SK-N-SH treated with all-trans-retinoic acid at 6 μM for 48 hours (cell line): ENCODE measurements at regions not wholly inside any gene's neighbourhood (a gene's known extent, or its start where the extent isn't known, plus 50 kb on each side); places are given as distances from the start of the nearest gene placed in this dataset.

Source experiments
- ATAC-seq: fragments of 200-7000 bp; cut with Tn5 transposase; 3 replicates; pipeline ENCODE4 v1.9.1; 2020; ENCODE audit warnings: mild to moderate bottlenecking, moderate library complexity
- ARNTL ChIP-seq: fragments of 450-650 bp; formaldehyde crosslinking; IDR thresholded peaks from 2 replicates; pipeline ENCODE4 v1.5.0; 2020; ENCODE audit warnings: low read depth, mild to moderate bottlenecking, moderate library complexity, borderline replicate concordance
- BACH2 ChIP-seq: fragments of 250-450 bp; sonication (Bioruptor Pico); IDR thresholded peaks from 2 replicates; pipeline ENCODE4 v1.9.0; 2021; ENCODE audit warnings: mild to moderate bottlenecking, borderline replicate concordance
- CREB5 ChIP-seq: fragments of 250-450 bp; sonication (Bioruptor Pico); IDR thresholded peaks from 2 replicates; pipeline ENCODE4 v1.5.1; 2020; ENCODE audit warnings: low read depth, mild to moderate bottlenecking, moderate library complexity
- CSDC2 ChIP-seq: fragments of 250-450 bp; sonication (Bioruptor Pico); IDR thresholded peaks from 2 replicates; pipeline ENCODE4 v1.5.0; 2020; ENCODE audit warnings: mild to moderate bottlenecking, moderate library complexity
- CSRNP3 ChIP-seq: fragments of 250-450 bp; sonication (Bioruptor Pico); IDR thresholded peaks from 2 replicates; pipeline ENCODE4 v1.5.1; 2021; ENCODE audit warnings: mild to moderate bottlenecking, moderate library complexity
- ESRRG ChIP-seq: fragments of 250-450 bp; sonication (Bioruptor Pico); IDR thresholded peaks from 2 replicates; pipeline ENCODE4 v1.6.1; 2021; ENCODE audit warnings: mild to moderate bottlenecking
- GLIS3 ChIP-seq: fragments of 250-450 bp; sonication (Bioruptor Pico); IDR thresholded peaks from 2 replicates; pipeline ENCODE4 v1.5.0; 2020; ENCODE audit warnings: mild to moderate bottlenecking, moderate library complexity
- ISL1 ChIP-seq: fragments of 250-450 bp; sonication (Bioruptor Pico); IDR thresholded peaks from 2 replicates; pipeline ENCODE4 v2.1.2; 2022; ENCODE audit warnings: mild to moderate bottlenecking, moderate library complexity
- OSR1 ChIP-seq: fragments of 250-450 bp; sonication (Bioruptor Pico); IDR thresholded peaks from 2 replicates; pipeline ENCODE4 v1.8.0; 2022; ENCODE audit warnings: moderate library complexity, mild to moderate bottlenecking, inconsistent platforms
- PATZ1 ChIP-seq: fragments of 250-450 bp; sonication (Bioruptor Pico); IDR thresholded peaks from 2 replicates; pipeline ENCODE4 v1.8.0; 2020; ENCODE audit warnings: mild to moderate bottlenecking, moderate library complexity, borderline replicate concordance
- POU6F1 ChIP-seq: fragments of 250-450 bp; sonication (Bioruptor Pico); IDR thresholded peaks from 2 replicates; pipeline ENCODE4 v1.8.0; 2021; ENCODE audit warnings: low read depth, mild to moderate bottlenecking, moderate library complexity, borderline replicate concordance
- PPARA ChIP-seq: fragments of 250-450 bp; sonication (Bioruptor Pico); IDR thresholded peaks from 2 replicates; pipeline ENCODE4 v1.5.0; 2020; ENCODE audit warnings: mild to moderate bottlenecking, borderline replicate concordance
- RARB ChIP-seq: fragments of 250-450 bp; sonication (Bioruptor Pico); IDR thresholded peaks from 2 replicates; pipeline ENCODE4 v1.8.0; 2021; ENCODE audit warnings: mild to moderate bottlenecking, moderate library complexity
- SNAI2 ChIP-seq: fragments of 250-450 bp; sonication (Bioruptor Pico); IDR thresholded peaks from 2 replicates; pipeline ENCODE4 v1.5.0; 2020; ENCODE audit warnings: mild to moderate bottlenecking, moderate library complexity
- TCF4 ChIP-seq: fragments of 250-450 bp; sonication (Bioruptor Pico); IDR thresholded peaks from 2 replicates; pipeline ENCODE4 v1.8.0; 2021; ENCODE audit warnings: mild to moderate bottlenecking, moderate library complexity, borderline replicate concordance
- TOX ChIP-seq: fragments of 250-450 bp; sonication (Bioruptor Pico); IDR thresholded peaks from 2 replicates; pipeline ENCODE4 v1.8.0; 2021; ENCODE audit warnings: mild to moderate bottlenecking, moderate library complexity, borderline replicate concordance
- TSHZ2 ChIP-seq: fragments of 250-450 bp; sonication (Bioruptor Pico); IDR thresholded peaks from 2 replicates; pipeline ENCODE4 v1.5.0; 2020; ENCODE audit warnings: mild to moderate bottlenecking, moderate library complexity
- ZC3H10 ChIP-seq: fragments of 250-450 bp; sonication (Bioruptor Pico); IDR thresholded peaks from 2 replicates; pipeline ENCODE4 v1.5.1; 2021; ENCODE audit warnings: mild to moderate bottlenecking, moderate library complexity
- ZFP3 ChIP-seq: fragments of 250-450 bp; sonication (Bioruptor Pico); IDR thresholded peaks from 2 replicates; pipeline ENCODE4 v1.5.0; 2020; ENCODE audit warnings: mild to moderate bottlenecking, moderate library complexity
- ZFP30 ChIP-seq: fragments of 450-650 bp; formaldehyde crosslinking; IDR thresholded peaks from 2 replicates; pipeline ENCODE4 v1.5.0; 2022; ENCODE audit warnings: mild to moderate bottlenecking, moderate library complexity
- ZNF565 ChIP-seq: fragments of 450-650 bp; formaldehyde crosslinking; conservative IDR thresholded peaks from 2 replicates; pipeline ENCODE4 v1.5.0; 2020; ENCODE audit warnings: low read depth, mild to moderate bottlenecking, moderate library complexity
- ZNF70 ChIP-seq: fragments of 450-650 bp; formaldehyde crosslinking; IDR thresholded peaks from 2 replicates; pipeline ENCODE4 v1.5.0; 2020; ENCODE audit warnings: mild to moderate bottlenecking, moderate library complexity
- ZNF8 ChIP-seq: fragments of 450-650 bp; formaldehyde crosslinking; IDR thresholded peaks from 2 replicates; pipeline ENCODE4 v1.5.0; 2020; ENCODE audit warnings: mild to moderate bottlenecking, moderate library complexity

- no peak for TF ChIP-seq ESRRG
- no peak for TF ChIP-seq ZNF8 (CRISPR knock-in tag)
- TF ChIP-seq ARNTL (CRISPR knock-in tag) = no peak
- no peak for TF ChIP-seq SNAI2 (CRISPR knock-in tag)
- no peak for TF ChIP-seq TSHZ2
- TF ChIP-seq CSRNP3 (CRISPR knock-in tag) = no peak
- no peak for TF ChIP-seq BACH2 (CRISPR knock-in tag)
- TF ChIP-seq CSDC2 (CRISPR knock-in tag) = no peak
- TF ChIP-seq POU6F1 = no peak
- no peak for TF ChIP-seq ZNF70 (CRISPR knock-in tag)
- TF ChIP-seq OSR1 (CRISPR knock-in tag) = no peak
- no peak for TF ChIP-seq TCF4 (CRISPR knock-in tag)
- TF ChIP-seq GLIS3 (CRISPR knock-in tag) = no peak
- no peak for TF ChIP-seq TOX (CRISPR knock-in tag)
- TF ChIP-seq ZFP30 (CRISPR knock-in tag) = no peak
- TF ChIP-seq ZFP3 (CRISPR knock-in tag) = no peak
- no peak for ATAC-seq
Measured at GRCh38 chr5:2432076-2432920, 319.2 kb downstream of the IRX2 start.

GRCh38 chr5:2430606-2431005 lies 320.9 kb downstream of the IRX2 start:
- no peak for ATAC-seq
- no peak for TF ChIP-seq RARB (CRISPR knock-in tag)
- no peak for TF ChIP-seq ZNF8 (CRISPR knock-in tag)
- no peak for TF ChIP-seq ESRRG
- TF ChIP-seq CREB5 (CRISPR knock-in tag) = no peak
- no peak for TF ChIP-seq CSRNP3 (CRISPR knock-in tag)
- TF ChIP-seq PPARA (CRISPR knock-in tag) = no peak
- no peak for TF ChIP-seq ISL1 (CRISPR knock-in tag)
- no peak for TF ChIP-seq TCF4 (CRISPR knock-in tag)
- TF ChIP-seq OSR1 (CRISPR knock-in tag) = no peak
- TF ChIP-seq BACH2 (CRISPR knock-in tag) = no peak
- TF ChIP-seq POU6F1 = no peak
- no peak for TF ChIP-seq ARNTL (CRISPR knock-in tag)
- TF ChIP-seq GLIS3 (CRISPR knock-in tag) = no peak
- no peak for TF ChIP-seq ZC3H10 (CRISPR knock-in tag)
- TF ChIP-seq TSHZ2 = no peak
- no peak for TF ChIP-seq ZNF70 (CRISPR knock-in tag)
- TF ChIP-seq PATZ1 (CRISPR knock-in tag) = no peak
- TF ChIP-seq ZNF565 (CRISPR knock-in tag) = no peak
- TF ChIP-seq CSDC2 (CRISPR knock-in tag) = no peak
